ENCODE measurements at regions not wholly inside any gene's neighbourhood (a gene's known extent, or its start where the extent isn't known, plus 50 kb on each side); places are given as distances from the start of the nearest gene placed in this dataset.

- TF ChIP-seq POLR2AphosphoS5 (IDR thresholded peaks at IDR 0.05; ENCODE audit: low read depth, low read length) (no peak), REST (IDR thresholded peaks at IDR 0.05; ENCODE audit: insufficient read depth in 1 of 2, low read depth in 2 of 2, low read length in 2 of 2) (no peak), TAF1 (IDR thresholded peaks at IDR 0.05; ENCODE audit: borderline replicate concordance, insufficient read depth, low read length) (no peak), SIN3A (IDR thresholded peaks at IDR 0.05; ENCODE audit: borderline replicate concordance, insufficient read depth, low read length) (no peak), FOXP2 (optimal IDR thresholded peaks at IDR 0.05; ENCODE audit: borderline replicate concordance, extremely low read depth, extremely low read length, insufficient read depth) (no peak)
Observed at GRCh38 chr6:10031617-10032016, 383.3 kb downstream of the TFAP2A start.

Data from PFSK-1 (cell line).